Esophagus squamous epithelium (tissue), 5 donors: ENCODE measurements at regions not wholly inside any gene's neighbourhood (a gene's known extent, or its start where the extent isn't known, plus 50 kb on each side); places are given as distances from the start of the nearest gene placed in this dataset.

ENCODE experiments used
- DNase-seq: peaks from one replicate; lab custom pipeline; 2025; lab: John Stamatoyannopoulos, UW
- H3K27ac ChIP-seq, 4 donors: fragments of 200-600 bp; sonication (generic); one replicate each; pipeline ENCODE4 v1.5.1; 2016 to 2019; ENCODE audit warnings: mild to moderate bottlenecking in 1 of 4
- H3K27me3 ChIP-seq, 4 donors: fragments of 200-600 bp; sonication (generic); 1 replicate in 3 of 4; 2 replicates in 1 of 4; pipeline versions ENCODE4 v1.5.1 to v1.6.0; 2017 to 2021; ENCODE audit warnings: antibody characterized with exemption in 1 of 4
- H3K36me3 ChIP-seq, 3 donors: fragments of 200-600 bp; sonication (generic); one replicate each; pipeline ENCODE4 v1.5.1; 2016 to 2019
- H3K4me1 ChIP-seq, 3 donors: fragments of 200-600 bp; sonication (generic); one replicate each; pipeline ENCODE4 v1.5.1; 2017 to 2019
- H3K4me3 ChIP-seq, 4 donors: fragments of 200-600 bp; sonication (generic); 1 replicate in 3 of 4; 2 replicates in 1 of 4; pipeline ENCODE4 v1.5.1; 2016 to 2019; ENCODE audit warnings: mild to moderate bottlenecking in 2 of 4, moderate library complexity in 1 of 4
- H3K9me3 ChIP-seq, 3 donors: fragments of 200-600 bp; sonication (generic); one replicate each; pipeline ENCODE4 v1.5.1; 2016 to 2019
- CTCF ChIP-seq, 6 experiments: fragments of 450-650 bp in 4 of 6; fragments of 200-600 bp in 2 of 6; sonication (generic) in 2 of 6; IDR thresholded peaks; one replicate each; pipeline ENCODE4 v1.5.1; 2016 to 2019; ENCODE audit warnings: antibody characterized with exemption in 6 of 6, mild to moderate bottlenecking in 4 of 6, moderate library complexity in 4 of 6
- POLR2A ChIP-seq, 4 donors: fragments of 450-650 bp; IDR thresholded peaks; one replicate each; pipeline ENCODE4 v1.6.1; 2017; ENCODE audit warnings: antibody characterized with exemption in 4 of 4, mild to moderate bottlenecking in 4 of 4, moderate library complexity in 3 of 4
- WGBS, 2 donors: methylation state at CpG; one replicate each; pipeline ENCODE4 v1.1.5; 2018; 5-methylcytosine and 5-hydroxymethylcytosine counted together
- intact Hi-C: fragments of 100-400 bp; cut with DNase I; formaldehyde crosslinking; loops from one replicate; pipeline ENCODE4 v1.15.0; 2022
- donor health status: DM: yes; HTN: yes; CAD: no.

GRCh38 chr3:164524201-164524600 is 554.1 kb downstream of the SI start:
- Histone ChIP-seq H3K36me3 (no peaks in the 10 kb centered on the region), H3K9me3 (peaks cover 0 to 27% (median 0%) of the 10 kb centered on the region in 3 donors), H3K4me3 (no peak overlapping the region), H3K27me3 (no peaks in the 10 kb centered on the region), H3K27ac (no peak overlapping the region), H3K4me1 (no peaks in the 10 kb centered on the region)
- TF ChIP-seq POLR2A (IDR thresholded peaks at IDR 0.05): no peak
- no peak for TF ChIP-seq CTCF (IDR thresholded peaks at IDR 0.05)
- DNase-seq: no peak
- intact Hi-C loops: no loop called here

GRCh38 chr3:164522073-164522763 is 556.1 kb downstream of the SI start:
- intact Hi-C loops: no loop called here
- Histone ChIP-seq H3K4me3 (no peak overlapping the region), H3K36me3 (no peaks in the 10 kb centered on the region), H3K27ac (no peak overlapping the region), H3K27me3 (no peaks in the 10 kb centered on the region), H3K4me1 (no peaks in the 10 kb centered on the region), H3K9me3 (peaks cover 0 to 30% (median 0%) of the 10 kb centered on the region in 3 donors)
- 84 to 100% methylated on average over 1 to 2 of the region's 6 CpGs for WGBS, 2 donors
- TF ChIP-seq POLR2A (IDR thresholded peaks at IDR 0.05) (no peak), CTCF (IDR thresholded peaks at IDR 0.05) (no peak)
- DNase-seq: no peak

DNA sequence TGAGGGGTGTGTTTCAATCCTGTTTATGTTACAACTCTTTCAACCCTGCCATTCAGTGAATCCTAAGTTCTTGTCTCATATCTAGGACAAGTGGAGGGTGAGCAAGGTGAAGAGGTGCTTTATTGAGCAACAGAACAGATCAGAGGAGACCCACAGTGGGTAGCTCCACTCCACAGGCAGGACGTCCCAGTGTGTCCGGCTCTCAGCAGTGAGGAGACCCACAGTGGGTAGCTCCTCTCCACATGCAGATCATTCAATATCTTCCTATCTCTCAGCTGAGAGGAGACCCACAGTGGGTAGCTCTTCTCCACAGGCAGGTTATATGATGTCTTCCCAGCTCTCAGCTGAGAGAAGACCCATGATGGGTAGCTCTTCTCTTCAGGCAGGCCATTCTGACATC is 556.7 kb downstream of the SI start:
- H3K4me3 ChIP-seq: no peak overlapping the region
- intact Hi-C loops: no loop called here
- WGBS, 2 donors: 92% methylated on average over 2 of the region's 2 CpGs; no CpG with 5 or more reads in 1 of the 2 donors
- H3K27ac ChIP-seq: no peak overlapping the region
- H3K9me3 ChIP-seq: peaks cover 0 to 30% (median 0%) of the 10 kb centered on the region in 3 donors
- H3K27me3 ChIP-seq: no peaks in the 10 kb centered on the region
- TF ChIP-seq CTCF (IDR thresholded peaks at IDR 0.05): no peak
- no peak for TF ChIP-seq POLR2A (IDR thresholded peaks at IDR 0.05)
- DNase-seq: no peak
- no peaks in the 10 kb centered on the region for H3K36me3 ChIP-seq
- H3K4me1 ChIP-seq: no peaks in the 10 kb centered on the region

DNA sequence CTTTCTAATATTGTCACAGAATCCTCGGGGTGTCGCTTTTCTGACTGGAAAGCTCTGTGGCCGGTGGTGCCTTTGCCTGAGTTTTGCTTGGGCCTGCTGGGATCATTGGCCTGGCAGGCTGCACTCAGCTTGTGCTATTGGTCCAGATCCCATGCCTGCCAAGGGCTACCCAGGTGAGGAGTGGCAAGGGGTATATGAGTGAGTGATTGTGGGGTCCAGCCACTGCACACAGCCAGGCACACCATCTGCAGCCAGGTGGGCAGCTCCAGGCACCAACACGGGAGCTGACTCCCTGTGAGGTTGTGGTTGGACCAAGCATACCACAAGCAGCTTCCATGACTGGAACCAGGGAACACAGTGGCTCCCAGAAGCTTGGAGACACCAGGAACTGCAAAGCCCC is 557.2 kb downstream of the SI start:
- DNase-seq: no peak
- Histone ChIP-seq H3K4me3 (no peak overlapping the region), H3K27ac (no peak overlapping the region), H3K36me3 (no peaks in the 10 kb centered on the region), H3K4me1 (no peaks in the 10 kb centered on the region), H3K27me3 (no peaks in the 10 kb centered on the region), H3K9me3 (peaks cover 0 to 30% (median 0%) of the 10 kb centered on the region in 3 donors)
- intact Hi-C loops: no loop called here
- TF ChIP-seq POLR2A (IDR thresholded peaks at IDR 0.05) (no peak), CTCF (IDR thresholded peaks at IDR 0.05) (no peak)
- WGBS, 2 donors: 70 to 100% methylated on average over 2 to 4 of the region's 4 CpGs

DNA sequence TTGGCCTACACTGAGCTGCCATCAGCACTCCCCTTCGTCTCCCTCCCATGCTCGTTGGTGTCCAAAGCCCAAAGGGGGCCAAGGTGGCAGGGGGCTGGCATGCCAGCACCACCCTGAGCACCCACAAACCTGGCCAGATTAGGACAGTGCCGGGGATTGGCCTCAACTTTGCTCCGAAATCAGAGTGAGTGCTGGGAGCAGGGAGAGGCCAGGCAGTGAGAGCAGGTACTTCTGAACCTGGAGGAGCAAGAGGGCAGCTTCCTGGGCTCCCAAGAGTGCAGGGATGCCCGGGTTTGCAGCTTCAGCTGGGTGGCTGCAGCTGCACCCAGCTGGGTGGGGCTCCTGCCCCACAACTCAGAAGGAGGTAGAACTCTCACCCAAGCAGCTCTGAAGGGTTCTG is 563.0 kb downstream of the SI start:
- Histone ChIP-seq H3K4me3 (no peak overlapping the region), H3K9me3 (peaks cover 0 to 34% (median 0%) of the 10 kb centered on the region in 3 donors), H3K27me3 (no peaks in the 10 kb centered on the region), H3K27ac (no peak overlapping the region), H3K4me1 (no peaks in the 10 kb centered on the region), H3K36me3 (no peaks in the 10 kb centered on the region)
- intact Hi-C loops: no loop called here
- no peak for DNase-seq
- WGBS, 2 donors: 69% methylated on average over 3 of the region's 5 CpGs; no CpG with 5 or more reads in 1 of the 2 donors
- no peak for TF ChIP-seq CTCF (IDR thresholded peaks at IDR 0.05)
